ENCODE measurements at regions not wholly inside any gene's neighbourhood (a gene's known extent, or its start where the extent isn't known, plus 50 kb on each side); places are given as distances from the start of the nearest gene placed in this dataset.
A peak's percentile ranks its signal among the peaks of the same experiment; 100 is the strongest.
"Not testable (repeated sequence)": the region's sequence is repeated elsewhere in the genome, so short reads cannot be mapped to it uniquely, and the experiment has no call there.

- DNase-seq = no peak
Observed at GRCh38 chr4:86482306-86483172, 111.6 kb upstream of the PTPN13 start.

- DNase-seq = no peak
Observed at GRCh38 chr4:86483173-86483490, 111.0 kb upstream of the PTPN13 start.

GRCh38 chr4:86483773-86484172, 110.3 kb upstream of the PTPN13 start:
- DNase-seq = no peak

- DNase-seq = no peak
Observed at GRCh38 chr4:86484241-86484640, 109.9 kb upstream of the PTPN13 start.

- no peak for DNase-seq
Observed at GRCh38 chr4:86487738-86488348, 106.3 kb upstream of the PTPN13 start.

GRCh38 chr4:86493460-86493859, 100.7 kb upstream of the PTPN13 start:
- DNase-seq = no peak

- DNase-seq = no peak
Observed at GRCh38 chr4:86496094-86497080, 97.7 kb upstream of the PTPN13 start.

- DNase-seq = no peak
Observed at GRCh38 chr4:86497131-86497530, 97.0 kb upstream of the PTPN13 start.

- DNase-seq = peak; percentile 3
Observed at GRCh38 chr4:86497980-86498862, 95.9 kb upstream of the PTPN13 start.

GRCh38 chr4:86498863-86499166, 95.3 kb upstream of the PTPN13 start:
- no peak for DNase-seq

- DNase-seq = no peak
Observed at GRCh38 chr4:86500527-86500926, 93.6 kb upstream of the PTPN13 start.

GRCh38 chr4:86502081-86502480, 92.0 kb upstream of the PTPN13 start:
- DNase-seq = no peak

GRCh38 chr4:86506591-86506990, 87.5 kb upstream of the PTPN13 start:
- no peak for DNase-seq

- DNase-seq = no peak
Observed at GRCh38 chr4:86508436-86508835, 85.7 kb upstream of the PTPN13 start.

- no peak for DNase-seq
Observed at GRCh38 chr4:86511590-86511989, 82.5 kb upstream of the PTPN13 start.

- no peak for DNase-seq
Observed at GRCh38 chr4:86512631-86513030, 81.5 kb upstream of the PTPN13 start.

- not testable (repeated sequence) for DNase-seq
Observed at GRCh38 chr4:86515963-86516362, 78.2 kb upstream of the PTPN13 start.

- DNase-seq = no peak
Observed at GRCh38 chr4:86521373-86521969, 72.6 kb upstream of the PTPN13 start.

- no peak for DNase-seq
Observed at GRCh38 chr4:86522349-86522748, 71.8 kb upstream of the PTPN13 start.

GRCh38 chr4:86523333-86523732, 70.8 kb upstream of the PTPN13 start:
- DNase-seq = no peak

GRCh38 chr4:86527713-86528112, 66.4 kb upstream of the PTPN13 start:
- DNase-seq = not testable (repeated sequence)

- no peak for DNase-seq
Observed at GRCh38 chr4:86529436-86529835, 64.7 kb upstream of the PTPN13 start.
